GM21619 (cell line): ENCODE measurements at regions not wholly inside any gene's neighbourhood (a gene's known extent, or its start where the extent isn't known, plus 50 kb on each side); places are given as distances from the start of the nearest gene placed in this dataset.
"Not testable (repeated sequence)": the region's sequence is repeated elsewhere in the genome, so short reads cannot be mapped to it uniquely, and the experiment has no call there.

Experiments used
- ATAC-seq: cut with Tn5 transposase; IDR thresholded peaks from one replicate; pipeline ENCODE4 v1.9.1; 2021; ENCODE audit not compliant: unreplicated experiment

GRCh38 chr15:21718108-21718507 lies 159.4 kb downstream of the POTEB start:
- ATAC-seq, result peak; percentile 68

- peak; percentile 29 for ATAC-seq
Measured at GRCh38 chr15:21717661-21718060, 159.9 kb downstream of the POTEB start.

- peak; percentile 98 for ATAC-seq
Measured at GRCh38 chr15:21705480-21705879, 172.1 kb downstream of the POTEB start.

- ATAC-seq, result not testable (repeated sequence)
Measured at GRCh38 chr15:21698620-21699019, 178.9 kb downstream of the POTEB start.

- ATAC-seq, result not testable (repeated sequence)
Measured at GRCh38 chr15:21695089-21695488, 182.4 kb downstream of the POTEB start.

GRCh38 chr15:21692471-21693102 lies 184.9 kb downstream of the POTEB start:
- not testable (repeated sequence) for ATAC-seq

GRCh38 chr15:21656798-21657397 lies 216.6 kb upstream of the POTEB3 start:
- ATAC-seq, result peak; percentile 72

GRCh38 chr15:21656114-21656746 lies 215.9 kb upstream of the POTEB3 start:
- ATAC-seq, result peak; percentile 23

- ATAC-seq, result not testable (repeated sequence)
Measured at GRCh38 chr15:21653707-21654106, 213.4 kb upstream of the POTEB3 start.

GRCh38 chr15:21638770-21639169 lies 198.5 kb upstream of the POTEB3 start:
- not testable (repeated sequence) for ATAC-seq

GRCh38 chr15:21626694-21627093 lies 186.4 kb upstream of the POTEB3 start:
- ATAC-seq, result not testable (repeated sequence)

GRCh38 chr15:21609223-21609622 lies 168.9 kb upstream of the POTEB3 start:
- not testable (repeated sequence) for ATAC-seq

GRCh38 chr15:21565426-21565825 lies 125.1 kb upstream of the POTEB3 start:
- ATAC-seq, result not testable (repeated sequence)

GRCh38 chr15:21551809-21552208 lies 111.5 kb upstream of the POTEB3 start:
- ATAC-seq, result peak; percentile 92

GRCh38 chr15:21546182-21546903 lies 106.0 kb upstream of the POTEB3 start:
- ATAC-seq, result not testable (repeated sequence)

GRCh38 chr15:21532785-21533184 lies 92.5 kb upstream of the POTEB3 start:
- not testable (repeated sequence) for ATAC-seq

GRCh38 chr15:21516248-21516647 lies 75.9 kb upstream of the POTEB3 start:
- ATAC-seq, result not testable (repeated sequence)

GRCh38 chr15:21515296-21515695 lies 75.0 kb upstream of the POTEB3 start:
- not testable (repeated sequence) for ATAC-seq

- not testable (repeated sequence) for ATAC-seq
Measured at GRCh38 chr15:21503021-21503420, 62.7 kb upstream of the POTEB3 start.
